A673 (cell line): ENCODE measurements at regions not wholly inside any gene's neighbourhood (a gene's known extent, or its start where the extent isn't known, plus 50 kb on each side); places are given as distances from the start of the nearest gene placed in this dataset.

Source experiments
- EZH2 ChIP-seq: fragments of 200-600 bp; sonication (generic); IDR thresholded peaks from 2 replicates; pipeline ENCODE4 v1.6.1; 2017; ENCODE audit warnings: borderline replicate concordance, low read depth, mild to moderate bottlenecking, mixed read lengths, antibody characterized with exemption, low read length; ENCODE audit not compliant: poor library complexity, severe bottlenecking
- TF ChIP-seq, protein P1 (sequence below): fragments of 300-800, 200-600 bp; sonication (generic); conservative IDR thresholded peaks from 2 replicates; pipeline ENCODE4 v1.5.1; 2017; ENCODE audit warnings: low read depth, mild to moderate bottlenecking, antibody characterized with exemption, low read length, moderate library complexity, mixed read lengths

- TF ChIP-seq, protein P1, sequence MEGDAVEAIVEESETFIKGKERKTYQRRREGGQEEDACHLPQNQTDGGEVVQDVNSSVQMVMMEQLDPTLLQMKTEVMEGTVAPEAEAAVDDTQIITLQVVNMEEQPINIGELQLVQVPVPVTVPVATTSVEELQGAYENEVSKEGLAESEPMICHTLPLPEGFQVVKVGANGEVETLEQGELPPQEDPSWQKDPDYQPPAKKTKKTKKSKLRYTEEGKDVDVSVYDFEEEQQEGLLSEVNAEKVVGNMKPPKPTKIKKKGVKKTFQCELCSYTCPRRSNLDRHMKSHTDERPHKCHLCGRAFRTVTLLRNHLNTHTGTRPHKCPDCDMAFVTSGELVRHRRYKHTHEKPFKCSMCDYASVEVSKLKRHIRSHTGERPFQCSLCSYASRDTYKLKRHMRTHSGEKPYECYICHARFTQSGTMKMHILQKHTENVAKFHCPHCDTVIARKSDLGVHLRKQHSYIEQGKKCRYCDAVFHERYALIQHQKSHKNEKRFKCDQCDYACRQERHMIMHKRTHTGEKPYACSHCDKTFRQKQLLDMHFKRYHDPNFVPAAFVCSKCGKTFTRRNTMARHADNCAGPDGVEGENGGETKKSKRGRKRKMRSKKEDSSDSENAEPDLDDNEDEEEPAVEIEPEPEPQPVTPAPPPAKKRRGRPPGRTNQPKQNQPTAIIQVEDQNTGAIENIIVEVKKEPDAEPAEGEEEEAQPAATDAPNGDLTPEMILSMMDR = no peak
- TF ChIP-seq EZH2 = no peak
These were observed 414.7 kb downstream of the HS3ST3B1 start for GRCh38 chr17:14715561-14715960.
